GM18511 (cell line): ENCODE measurements at regions not wholly inside any gene's neighbourhood (a gene's known extent, or its start where the extent isn't known, plus 50 kb on each side); places are given as distances from the start of the nearest gene placed in this dataset.
A peak's percentile ranks its signal among the peaks of the same experiment; 100 is the strongest.

Experiments
- ATAC-seq: cut with Tn5 transposase; IDR thresholded peaks from one replicate; pipeline ENCODE4 v1.9.1; 2021; ENCODE audit warnings: mild to moderate bottlenecking, moderate library complexity; ENCODE audit not compliant: unreplicated experiment

DNA sequence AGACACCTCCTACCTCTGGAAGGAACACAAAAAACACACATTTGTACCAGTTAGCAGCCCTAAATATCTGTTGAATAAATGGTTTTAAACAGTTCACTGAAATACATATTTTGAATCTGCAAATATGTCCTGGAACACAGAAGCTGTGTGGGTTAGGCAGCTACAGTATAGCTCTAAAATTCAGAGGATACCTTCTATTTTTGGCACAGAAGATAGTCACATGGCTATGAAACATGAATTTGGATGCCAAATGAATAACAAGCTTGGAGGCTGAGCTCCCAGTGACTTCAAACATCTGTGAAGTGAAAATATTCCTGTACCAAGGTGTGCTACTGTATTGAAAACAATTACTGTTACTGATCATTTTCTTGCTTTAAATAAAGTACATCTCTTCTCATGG lies 391.5 kb upstream of the ADGRL2 start:
- no peak for ATAC-seq

DNA sequence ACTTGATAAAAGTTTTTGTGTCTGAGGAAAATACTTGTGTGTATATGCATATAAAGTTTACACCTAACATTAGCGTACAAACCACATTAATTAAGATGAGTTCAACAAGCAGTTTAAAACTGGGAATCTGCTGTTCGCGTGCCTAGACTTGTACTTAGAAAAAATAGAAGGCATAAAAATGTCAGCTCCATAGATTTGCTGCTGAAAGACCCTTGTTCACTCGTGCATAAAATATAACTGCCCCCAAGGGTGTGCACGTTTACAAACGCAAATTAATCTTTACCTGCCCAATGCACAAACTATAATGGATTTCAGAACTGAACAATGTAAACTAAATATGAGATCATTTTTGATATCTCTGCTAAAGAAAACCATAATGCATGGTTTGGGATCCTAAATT lies 392.3 kb upstream of the ADGRL2 start:
- ATAC-seq, result no peak

DNA sequence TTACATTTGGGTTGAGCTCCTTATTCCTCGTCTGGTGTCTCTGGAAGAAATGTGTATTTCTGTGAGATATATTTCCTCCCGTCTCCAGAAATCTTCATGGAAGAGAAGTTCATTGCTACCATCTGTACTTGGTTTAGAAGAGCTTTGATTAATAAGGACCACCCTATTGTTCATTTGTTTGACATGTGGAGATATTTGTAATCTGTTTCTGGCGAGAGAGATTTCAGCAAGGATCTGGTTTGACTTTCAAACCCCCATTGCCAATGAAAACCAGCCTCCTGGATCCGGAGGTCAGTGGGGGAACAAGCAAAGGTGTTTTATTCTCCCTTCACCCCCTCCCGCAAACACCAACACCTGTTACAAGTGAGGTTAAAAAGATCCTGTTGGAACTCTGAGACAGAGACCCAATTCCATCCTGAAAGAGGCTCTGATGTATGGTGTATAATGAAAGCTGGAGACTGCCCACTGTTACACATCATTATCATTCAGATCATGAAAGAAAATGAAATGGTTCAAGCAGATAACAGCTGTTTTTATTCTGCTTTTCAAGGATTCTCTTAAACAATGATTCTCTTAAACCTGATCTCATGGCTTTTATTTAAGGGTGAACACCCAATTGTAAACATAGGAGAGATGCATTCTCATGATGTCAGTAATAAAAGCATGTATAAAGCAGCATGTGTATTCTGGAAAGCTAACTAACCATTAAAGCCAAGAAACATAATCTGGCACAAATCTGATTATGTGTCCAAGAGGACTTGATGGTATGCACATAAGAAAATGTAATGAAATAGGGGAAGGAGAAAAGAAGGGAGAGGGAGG lies 393.5 kb upstream of the ADGRL2 start:
- no peak for ATAC-seq

DNA sequence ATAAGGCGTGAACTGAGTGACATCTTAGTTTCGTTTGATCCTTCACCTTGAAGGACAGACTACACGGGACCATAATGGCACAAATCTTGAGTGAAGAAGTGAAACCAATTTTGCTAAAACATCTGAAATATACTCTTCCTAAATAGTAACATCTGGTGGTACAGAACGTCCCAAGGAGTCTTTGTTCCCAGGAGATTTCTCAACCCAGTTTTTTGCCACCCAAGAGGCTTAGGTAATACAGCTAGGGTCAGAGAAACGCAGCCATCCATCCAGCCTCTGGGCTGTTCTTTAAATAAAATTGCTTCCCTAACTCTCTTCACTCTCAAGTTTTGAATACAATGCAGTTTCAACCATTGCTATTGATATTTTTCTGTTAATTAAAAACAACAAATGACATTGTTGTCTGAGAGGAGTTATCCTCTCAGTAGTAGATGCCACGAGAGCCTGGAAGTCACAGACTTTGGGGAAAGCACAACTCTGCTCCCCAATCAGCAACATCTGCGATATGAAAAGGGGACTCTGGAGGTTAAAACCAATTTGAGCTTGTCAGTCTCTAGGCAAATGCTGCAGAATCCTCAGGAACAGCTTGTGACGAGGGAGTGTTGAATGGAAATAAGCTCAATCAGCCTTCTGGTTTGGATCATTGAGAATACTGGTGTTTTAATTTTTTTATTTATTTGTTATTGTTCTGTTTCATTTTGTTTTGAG lies 394.3 kb upstream of the ADGRL2 start:
- ATAC-seq, result no peak

DNA sequence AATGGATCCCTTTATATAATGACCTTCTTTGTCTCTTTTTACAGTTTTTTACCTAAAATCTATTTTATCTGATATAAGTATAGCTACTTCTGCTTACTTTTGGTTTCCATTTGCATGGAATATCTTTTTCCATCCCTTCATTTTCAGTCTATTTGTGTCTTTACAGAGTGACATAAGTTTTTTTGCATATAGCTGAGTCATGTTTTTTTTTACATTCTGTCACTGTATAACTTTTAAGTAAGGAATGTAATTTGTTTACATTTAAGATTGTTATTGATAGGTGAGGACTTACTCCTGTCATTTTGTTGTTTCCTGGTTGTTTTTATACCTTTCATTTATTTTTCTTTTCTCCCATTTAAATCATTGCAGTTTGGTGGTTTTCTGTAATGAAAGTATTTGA lies 402.7 kb upstream of the ADGRL2 start:
- ATAC-seq, result no peak

DNA sequence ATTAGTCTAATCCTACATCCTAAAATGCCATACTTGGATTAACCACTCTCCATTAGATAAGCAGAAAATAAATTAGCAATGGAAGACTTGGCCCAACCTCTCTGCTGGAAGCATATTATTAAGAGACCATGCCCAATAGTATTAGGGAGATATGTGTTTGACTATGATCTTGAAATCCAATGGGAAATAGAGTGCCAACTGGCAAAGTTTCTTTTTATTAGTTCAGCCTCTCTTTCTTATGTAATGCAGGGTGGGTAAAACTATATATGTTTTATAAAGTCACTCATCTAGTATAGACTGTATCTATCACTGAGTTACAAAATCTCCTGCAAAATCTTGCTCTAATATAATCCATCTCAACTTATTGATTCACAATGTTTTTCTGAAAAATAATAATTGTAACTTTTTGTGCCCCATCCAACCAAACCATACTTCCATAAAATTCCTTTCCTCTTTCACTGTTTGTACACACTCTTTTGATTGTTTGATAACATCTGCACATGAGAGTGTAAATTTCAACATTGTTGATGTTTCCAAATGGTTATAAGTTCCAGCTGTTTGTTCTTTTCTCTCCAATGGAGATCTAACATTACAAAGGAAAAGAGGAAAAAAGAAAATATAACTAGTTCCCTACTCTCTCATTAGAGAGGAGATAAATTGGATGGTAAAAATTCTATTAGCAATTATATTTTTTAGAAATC lies 408.1 kb upstream of the ADGRL2 start:
- ATAC-seq, result no peak

DNA sequence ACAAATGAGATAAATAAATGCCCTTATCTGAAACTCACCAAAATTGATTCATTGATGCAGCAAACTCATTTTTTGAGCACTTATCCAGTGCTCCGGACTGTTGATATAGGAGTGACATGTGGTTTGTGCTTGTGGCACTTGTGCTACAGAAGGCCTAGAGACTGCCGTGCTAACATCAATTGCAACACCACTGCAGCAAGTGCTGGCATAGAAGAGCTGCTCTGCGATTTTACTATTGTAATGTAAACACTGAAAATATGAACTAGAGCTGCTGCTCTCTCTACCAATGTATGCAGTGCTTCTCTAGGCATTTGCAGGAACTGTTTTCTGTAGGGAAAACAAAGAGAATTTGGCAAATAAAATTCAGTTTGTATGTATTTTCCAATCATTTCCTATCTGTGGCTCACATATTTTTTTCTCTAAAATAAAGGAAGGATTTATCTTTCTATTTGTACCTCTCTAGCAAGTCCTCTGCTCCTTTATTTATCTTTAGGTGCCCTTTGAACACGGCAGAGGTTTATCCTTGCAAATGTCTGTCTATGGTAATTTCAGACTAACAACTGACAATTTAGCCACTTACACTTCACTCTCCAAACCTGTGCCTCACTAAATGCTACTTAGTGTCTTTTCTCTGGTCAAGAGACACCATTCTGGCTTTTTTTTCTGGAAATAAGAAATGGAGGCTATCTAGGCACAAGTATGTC lies 409.5 kb upstream of the ADGRL2 start:
- ATAC-seq, result no peak

DNA sequence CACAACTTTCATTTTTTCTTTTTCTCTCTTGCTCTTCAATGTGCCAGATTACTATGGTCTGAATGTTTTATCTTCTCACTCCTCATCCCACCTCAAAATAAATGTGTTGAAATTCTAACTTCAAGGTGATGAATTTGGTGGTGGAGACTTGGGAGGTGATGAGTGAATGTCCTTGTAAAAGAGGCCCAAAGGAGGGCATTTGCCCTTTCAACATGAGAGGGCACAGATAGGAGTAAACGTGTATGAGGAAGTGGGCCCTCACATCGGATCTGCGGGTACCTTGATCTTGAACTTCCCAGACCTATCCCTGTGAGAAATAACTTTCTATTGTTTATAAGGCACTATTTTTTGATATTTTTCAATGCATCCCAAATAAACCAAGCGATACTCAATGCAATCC lies 412.3 kb upstream of the ADGRL2 start:
- ATAC-seq, result no peak

DNA sequence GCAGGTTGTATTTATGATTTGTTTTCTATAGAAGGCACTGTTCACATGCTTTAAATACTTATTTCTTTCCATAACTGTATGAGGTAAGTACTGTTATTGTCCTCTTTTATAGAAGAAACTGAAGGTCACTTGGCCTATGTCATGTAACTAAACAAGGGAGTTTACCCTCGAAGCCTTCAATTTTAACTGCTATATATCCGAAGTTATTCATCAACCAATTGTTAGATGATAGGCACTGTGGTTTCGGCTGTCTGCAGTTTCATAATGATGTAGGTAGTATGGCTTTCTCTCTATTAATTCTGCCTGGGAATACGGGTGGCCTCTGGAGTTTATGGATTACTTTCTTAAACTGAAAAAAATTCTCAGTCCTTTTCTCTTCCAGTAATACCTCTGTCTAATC lies 413.3 kb upstream of the ADGRL2 start:
- ATAC-seq, result peak; percentile 73

DNA sequence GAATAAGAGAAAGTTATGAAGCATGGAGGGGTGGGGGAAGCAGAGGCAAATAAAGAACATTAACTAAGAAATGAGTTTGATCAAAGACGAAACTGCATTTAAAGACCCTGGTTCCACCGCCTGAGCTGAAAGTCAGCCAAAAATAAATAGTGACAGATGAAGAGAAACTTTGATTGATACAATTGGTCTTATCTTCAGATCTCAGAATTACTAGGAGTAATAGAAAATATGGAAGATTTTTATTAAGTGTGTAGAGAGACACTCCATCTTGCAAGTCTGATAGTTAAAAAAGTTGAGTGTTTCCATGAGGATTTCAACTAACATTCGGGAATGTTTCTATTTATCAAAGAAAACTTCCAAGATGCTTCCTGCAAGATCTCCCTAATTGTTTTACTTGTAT lies 418.2 kb upstream of the ADGRL2 start:
- no peak for ATAC-seq

DNA sequence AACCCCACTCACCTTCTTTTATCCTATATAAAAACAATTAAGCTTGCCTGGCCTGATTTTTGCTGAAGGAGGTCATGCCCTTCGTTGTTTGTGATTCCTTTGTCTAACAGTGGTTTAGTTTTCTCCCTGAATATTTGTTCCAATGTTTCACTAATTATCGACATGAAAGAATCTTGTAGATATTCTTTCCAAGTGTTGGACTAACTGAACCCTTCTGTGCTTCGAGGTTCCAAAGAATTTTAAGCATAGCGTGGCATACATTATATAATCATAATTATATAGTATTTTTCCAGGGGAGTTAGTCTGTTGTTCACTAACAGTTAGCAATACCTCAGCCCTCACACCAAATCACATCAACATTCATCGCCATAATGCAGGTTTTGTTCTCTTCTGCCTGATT lies 418.9 kb upstream of the ADGRL2 start:
- ATAC-seq, result no peak

DNA sequence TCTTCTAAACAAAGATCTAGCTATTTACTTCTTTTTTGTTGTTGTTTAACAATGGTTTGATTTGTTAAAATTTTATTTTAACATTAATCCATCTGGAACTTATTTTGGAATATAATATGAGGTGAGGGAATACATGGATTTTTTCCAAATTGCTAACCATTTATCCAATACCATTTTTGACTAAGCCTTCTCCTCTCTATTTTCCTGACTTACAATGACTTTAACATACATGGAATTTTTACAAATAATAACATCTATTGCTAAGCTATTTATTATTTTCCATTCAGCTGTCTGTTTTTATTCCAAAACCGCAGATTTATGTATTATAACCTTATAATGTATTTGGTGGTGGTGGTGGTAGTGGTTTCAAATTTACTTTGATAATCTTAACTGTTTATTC lies 420.3 kb upstream of the ADGRL2 start:
- ATAC-seq, result no peak

DNA sequence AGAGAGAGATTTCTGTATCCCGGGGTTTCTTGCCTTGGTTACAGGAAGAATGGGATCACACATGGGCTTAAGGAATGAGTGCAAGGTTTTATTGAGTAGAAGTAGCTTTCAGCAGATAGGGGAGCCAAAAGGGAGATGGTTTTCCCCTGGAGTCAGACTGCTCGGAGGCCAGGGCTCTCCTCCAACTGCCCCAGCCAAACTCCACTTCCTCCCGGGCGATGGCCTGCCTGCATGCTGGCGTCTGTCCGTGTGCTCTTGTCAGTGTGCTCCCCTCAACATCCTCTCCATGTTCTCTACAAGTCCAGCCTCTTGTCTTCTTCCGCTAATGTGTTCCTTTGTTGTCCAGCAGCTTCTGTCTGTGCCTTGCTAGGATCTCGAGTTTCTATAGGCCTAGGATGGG lies 421.3 kb upstream of the ADGRL2 start:
- no peak for ATAC-seq

DNA sequence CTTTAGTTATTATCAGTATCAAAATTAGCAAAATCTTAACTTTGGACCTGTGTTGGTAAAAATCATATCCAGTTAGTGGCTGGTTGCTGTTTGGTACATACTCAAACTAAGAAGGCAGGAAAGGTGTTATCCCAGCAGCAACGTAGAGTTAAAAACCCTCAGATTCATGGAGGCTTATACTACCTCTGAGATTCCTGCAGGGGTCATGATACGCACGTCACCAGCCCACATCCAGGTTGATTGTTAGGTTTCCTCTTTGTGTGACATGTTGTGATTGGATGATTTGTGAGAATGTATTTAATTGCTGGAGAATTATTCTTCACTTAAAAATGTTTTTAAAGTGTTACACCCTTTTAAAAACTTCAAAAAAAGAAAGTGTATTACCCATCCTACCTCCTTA lies 423.3 kb upstream of the ADGRL2 start:
- no peak for ATAC-seq

DNA sequence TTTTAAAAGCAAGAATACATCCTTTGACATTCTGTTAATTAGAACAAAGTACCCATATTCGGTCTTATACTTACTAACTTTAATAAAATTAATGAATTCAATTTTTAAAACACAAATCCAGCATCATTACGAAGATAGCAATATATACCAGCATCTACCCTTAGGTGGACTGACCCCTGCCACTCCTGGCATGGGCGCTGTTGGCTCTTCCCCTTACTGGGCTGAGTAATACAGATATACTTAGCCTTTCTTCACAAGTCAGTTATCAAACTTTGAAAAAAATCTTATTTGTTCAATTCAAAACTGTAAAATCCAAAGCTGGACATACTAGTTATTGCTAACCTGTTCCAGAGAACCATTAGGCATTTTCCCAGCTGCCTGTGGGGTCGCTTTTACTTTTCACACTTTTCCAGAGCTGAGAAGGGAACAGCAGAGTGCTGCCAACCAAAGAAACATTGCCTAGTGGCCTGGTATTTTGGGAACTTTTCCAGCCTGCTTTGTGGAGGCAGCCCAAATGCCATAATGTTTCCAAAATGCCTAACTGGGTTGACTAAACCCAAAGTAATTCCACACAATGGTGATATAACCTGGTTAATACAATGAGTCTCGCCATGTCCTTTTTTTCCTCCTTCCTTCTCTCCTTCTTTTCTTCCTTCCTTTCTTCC lies 424.7 kb upstream of the ADGRL2 start:
- ATAC-seq, result no peak

DNA sequence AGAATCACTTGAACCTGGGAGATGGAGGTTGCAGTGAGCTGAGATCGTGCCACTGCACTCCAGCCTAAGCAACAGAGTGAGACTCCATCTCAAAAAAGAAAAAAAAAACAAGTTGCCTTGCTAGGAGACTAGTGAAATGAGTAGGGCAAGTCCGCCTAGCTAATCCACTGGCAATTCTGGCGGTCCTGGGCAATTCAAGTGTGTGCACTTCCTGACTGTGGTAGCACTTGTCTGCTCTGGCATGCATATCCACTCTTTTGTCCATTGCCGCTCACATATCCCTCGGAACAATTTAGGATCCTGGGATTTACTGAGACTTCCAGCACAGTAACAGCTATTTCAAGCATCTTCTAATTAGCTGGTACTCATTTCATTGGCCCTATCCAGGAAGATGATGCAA lies 426.3 kb upstream of the ADGRL2 start:
- no peak for ATAC-seq

DNA sequence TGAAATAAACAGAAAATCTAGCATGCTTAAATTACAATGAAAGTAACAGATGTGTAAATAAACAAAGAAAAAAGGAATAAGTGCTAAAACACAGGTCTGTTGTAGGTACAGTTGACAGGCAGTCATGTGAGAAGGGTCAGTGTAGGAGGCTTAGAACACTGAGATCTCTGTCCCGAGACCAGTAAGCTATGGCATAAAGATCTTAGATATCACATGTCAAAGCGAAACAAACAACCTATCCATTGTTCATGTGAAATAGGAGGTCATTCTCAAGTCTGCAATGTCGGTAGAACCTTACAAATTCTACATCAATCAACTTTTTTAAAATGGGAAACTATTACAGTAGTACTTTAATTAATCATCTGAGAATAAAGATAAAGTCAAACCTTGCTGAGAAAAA lies 428.9 kb upstream of the ADGRL2 start:
- no peak for ATAC-seq

DNA sequence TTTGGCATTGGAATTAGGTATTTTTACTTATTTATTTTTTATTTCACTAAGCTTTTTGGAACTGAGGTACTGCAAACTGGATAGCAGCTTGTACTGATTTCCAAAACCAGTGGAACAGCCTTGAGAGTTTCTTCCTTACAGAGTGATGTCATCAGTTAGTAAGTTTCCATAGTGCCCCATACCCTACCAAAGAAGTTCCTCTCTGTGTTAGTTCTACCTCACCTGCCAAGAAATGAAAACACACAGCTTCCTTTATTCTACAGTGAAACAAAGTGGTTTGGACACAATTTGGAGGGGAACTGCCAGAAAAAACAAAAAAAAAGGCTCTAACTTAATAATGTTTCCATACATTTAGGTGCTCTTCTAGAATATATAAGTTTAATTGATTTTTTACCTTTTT lies 430.9 kb upstream of the ADGRL2 start:
- ATAC-seq, result no peak

DNA sequence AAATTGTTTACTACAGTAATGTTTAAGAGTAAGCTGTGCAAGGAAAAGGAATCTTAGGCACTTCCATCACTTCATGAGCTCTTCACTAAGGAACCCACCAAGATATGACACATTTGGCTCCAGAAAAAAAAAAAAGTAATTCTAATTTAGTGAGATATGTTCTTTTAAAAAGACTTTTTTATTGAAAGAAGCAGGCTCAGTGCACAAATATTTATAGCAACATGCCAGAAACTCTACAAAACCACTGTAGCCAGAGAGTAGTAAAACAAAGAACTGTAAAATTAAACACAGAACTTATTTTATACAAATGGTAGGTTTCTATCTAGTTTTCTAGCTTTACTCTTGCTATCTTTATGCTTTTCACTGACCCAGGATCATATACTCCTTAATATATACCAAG lies 434.6 kb upstream of the ADGRL2 start:
- ATAC-seq, result no peak

DNA sequence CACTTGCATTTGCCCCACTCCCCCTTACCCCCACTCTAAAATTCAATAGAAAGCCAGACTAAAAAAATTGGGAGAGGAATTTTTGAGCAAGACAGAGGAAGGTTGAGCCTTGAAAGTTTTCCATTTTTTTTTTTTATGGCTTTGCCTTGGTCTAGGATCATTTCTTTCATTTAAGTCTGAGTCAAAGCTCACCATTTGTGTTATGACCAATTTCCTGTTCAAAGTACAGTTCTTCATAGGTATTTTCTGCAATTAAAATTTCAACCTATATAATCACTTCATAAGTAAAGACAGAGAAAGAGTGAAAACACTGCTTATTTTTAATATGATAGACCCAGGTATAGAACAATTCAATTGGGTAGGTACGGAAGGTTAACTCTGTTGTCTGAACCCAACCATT lies 436.6 kb upstream of the ADGRL2 start:
- ATAC-seq, result no peak

DNA sequence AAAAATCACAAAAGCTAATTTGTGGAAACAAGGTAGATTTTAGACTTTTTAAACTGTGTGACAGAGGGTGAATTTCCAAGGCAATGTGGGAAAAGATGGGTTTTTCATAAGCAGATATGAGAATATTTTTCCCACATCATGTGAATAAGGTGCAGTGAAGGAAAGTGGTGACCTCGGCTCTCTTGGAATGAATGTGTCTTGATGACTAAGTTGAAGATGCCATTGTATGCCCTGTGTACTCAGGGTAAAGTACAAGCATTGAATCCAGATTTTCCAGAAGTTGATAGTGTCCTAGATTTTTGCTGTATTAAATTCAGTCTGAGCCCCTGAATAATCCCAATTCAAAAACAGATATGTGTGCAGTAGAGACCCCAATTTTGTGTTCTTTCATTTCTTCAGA lies 442.6 kb upstream of the ADGRL2 start:
- no peak for ATAC-seq
